ENCODE measurements at regions not wholly inside any gene's neighbourhood (a gene's known extent, or its start where the extent isn't known, plus 50 kb on each side); places are given as distances from the start of the nearest gene placed in this dataset.
A peak's percentile ranks its signal among the peaks of the same experiment; 100 is the strongest.

DNA sequence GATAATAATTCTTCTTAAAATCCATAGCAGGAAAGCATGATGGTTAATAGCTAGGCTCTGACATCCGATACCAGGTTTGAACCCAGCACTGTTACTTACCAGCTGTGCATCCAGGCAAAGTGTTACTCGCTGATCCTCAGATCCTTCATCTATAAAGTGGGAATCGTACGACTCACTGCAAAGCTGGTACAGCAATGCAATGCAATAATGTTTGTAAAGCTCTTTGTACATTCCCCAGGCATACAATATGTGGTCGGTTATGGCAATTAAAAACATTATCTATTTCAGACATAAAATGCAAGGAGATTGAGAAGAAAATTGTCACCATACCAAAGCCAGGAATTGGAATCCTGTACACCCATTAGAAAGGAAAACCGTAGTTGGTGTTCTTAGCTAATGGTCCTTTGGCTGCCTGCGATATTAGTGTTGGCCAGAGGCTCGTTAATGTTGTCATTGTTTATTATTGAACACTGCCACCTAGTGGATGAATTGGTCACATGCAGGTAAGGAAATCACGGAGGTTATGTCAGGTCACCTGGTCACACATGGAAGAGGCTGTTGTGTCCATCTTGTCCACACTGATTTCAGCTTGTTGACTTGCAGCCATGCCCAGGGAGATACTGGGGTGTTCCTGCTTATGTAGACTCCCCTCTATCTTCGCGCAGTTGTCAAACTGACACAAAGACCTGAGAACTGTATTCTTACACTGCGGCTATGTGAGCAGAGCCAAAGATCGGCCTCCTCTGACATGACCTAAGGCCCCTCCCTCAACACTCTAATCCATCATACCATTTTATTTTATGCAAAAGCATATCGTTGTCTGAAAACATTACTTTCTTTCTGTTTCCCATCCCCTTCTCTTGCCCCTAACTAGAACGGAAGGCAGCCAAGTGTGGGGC is 87.5 kb upstream of the PPP2R2B start:
- TF ChIP-seq EP300 (IDR thresholded peaks at IDR 0.05) (no peak), POLR2A (IDR thresholded peaks at IDR 0.05) (no peak), POLR2AphosphoS5 (IDR thresholded peaks at IDR 0.05) (peak in 1 of 4 donors; percentile 29)
- TF ChIP-seq, protein P1, sequence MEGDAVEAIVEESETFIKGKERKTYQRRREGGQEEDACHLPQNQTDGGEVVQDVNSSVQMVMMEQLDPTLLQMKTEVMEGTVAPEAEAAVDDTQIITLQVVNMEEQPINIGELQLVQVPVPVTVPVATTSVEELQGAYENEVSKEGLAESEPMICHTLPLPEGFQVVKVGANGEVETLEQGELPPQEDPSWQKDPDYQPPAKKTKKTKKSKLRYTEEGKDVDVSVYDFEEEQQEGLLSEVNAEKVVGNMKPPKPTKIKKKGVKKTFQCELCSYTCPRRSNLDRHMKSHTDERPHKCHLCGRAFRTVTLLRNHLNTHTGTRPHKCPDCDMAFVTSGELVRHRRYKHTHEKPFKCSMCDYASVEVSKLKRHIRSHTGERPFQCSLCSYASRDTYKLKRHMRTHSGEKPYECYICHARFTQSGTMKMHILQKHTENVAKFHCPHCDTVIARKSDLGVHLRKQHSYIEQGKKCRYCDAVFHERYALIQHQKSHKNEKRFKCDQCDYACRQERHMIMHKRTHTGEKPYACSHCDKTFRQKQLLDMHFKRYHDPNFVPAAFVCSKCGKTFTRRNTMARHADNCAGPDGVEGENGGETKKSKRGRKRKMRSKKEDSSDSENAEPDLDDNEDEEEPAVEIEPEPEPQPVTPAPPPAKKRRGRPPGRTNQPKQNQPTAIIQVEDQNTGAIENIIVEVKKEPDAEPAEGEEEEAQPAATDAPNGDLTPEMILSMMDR (IDR thresholded peaks at IDR 0.05) = peak; percentile 81 to 93 (median 88)
